GM12891 (cell line): ENCODE measurements at regions not wholly inside any gene's neighbourhood (a gene's known extent, or its start where the extent isn't known, plus 50 kb on each side); places are given as distances from the start of the nearest gene placed in this dataset.
"Not testable (repeated sequence)": the region's sequence is repeated elsewhere in the genome, so short reads cannot be mapped to it uniquely, and the experiment has no call there.

Source experiments
- PAX5 ChIP-seq: IDR thresholded peaks from 2 replicates; pipeline ENCODE4 v1.6.1; 2011; ENCODE audit warnings: low read length, moderate library complexity, mild to moderate bottlenecking; ENCODE audit not compliant: insufficient read depth, severe bottlenecking
- POLR2A ChIP-seq: IDR thresholded peaks from 2 replicates; pipeline ENCODE4 v1.6.1; 2011; ENCODE audit warnings: low read depth, low read length, control low read depth
- POLR2AphosphoS5 ChIP-seq: IDR thresholded peaks from 2 replicates; pipeline ENCODE4 v1.6.1; 2011; ENCODE audit warnings: low read depth, low read length, control low read depth
- POU2F2 ChIP-seq: IDR thresholded peaks from 2 replicates; pipeline ENCODE4 v1.6.1; 2011; ENCODE audit warnings: low read depth, mild to moderate bottlenecking, control low read depth, low read length, moderate library complexity
- SPI1 ChIP-seq: IDR thresholded peaks from 2 replicates; pipeline ENCODE4 v1.6.1; 2011; ENCODE audit warnings: low read depth, low read length, control low read depth
- TAF1 ChIP-seq: IDR thresholded peaks from 2 replicates; pipeline ENCODE4 v1.6.1; 2011; ENCODE audit warnings: low read depth, low read length, control low read depth

- not testable (repeated sequence) for TF ChIP-seq PAX5, POLR2AphosphoS5, SPI1, POLR2A, TAF1, POU2F2
Measured at GRCh38 chr18:38639700-38640099, 1074.1 kb upstream of the CELF4 start.
